ENCODE measurements at regions not wholly inside any gene's neighbourhood (a gene's known extent, or its start where the extent isn't known, plus 50 kb on each side); places are given as distances from the start of the nearest gene placed in this dataset.
"Not testable (repeated sequence)": the region's sequence is repeated elsewhere in the genome, so short reads cannot be mapped to it uniquely, and the experiment has no call there.

- no peak for DNase-seq (ENCODE audit: low read depth in 2 of 2)
These were observed 377.6 kb upstream of the MDGA2 start for GRCh38 chr14:48052973-48053372.

- DNase-seq (ENCODE audit: low read depth in 2 of 2), result no peak
These were observed 360.4 kb upstream of the MDGA2 start for GRCh38 chr14:48035836-48036235.

GRCh38 chr14:48027115-48027514 is 351.7 kb upstream of the MDGA2 start:
- DNase-seq (ENCODE audit: low read depth in 2 of 2), result no peak

GRCh38 chr14:48023881-48024280 is 348.5 kb upstream of the MDGA2 start:
- no peak for DNase-seq (ENCODE audit: low read depth in 2 of 2)

- not testable (repeated sequence) for DNase-seq (ENCODE audit: low read depth in 2 of 2)
These were observed 336.1 kb upstream of the MDGA2 start for GRCh38 chr14:48011484-48011883.

- DNase-seq (ENCODE audit: low read depth in 2 of 2), result no peak
These were observed 333.2 kb upstream of the MDGA2 start for GRCh38 chr14:48008646-48009045.

- no peak for DNase-seq (ENCODE audit: low read depth in 2 of 2)
These were observed 330.6 kb upstream of the MDGA2 start for GRCh38 chr14:48005986-48006385.

GRCh38 chr14:47993883-47994282 is 318.5 kb upstream of the MDGA2 start:
- DNase-seq (ENCODE audit: low read depth in 2 of 2), result no peak

GRCh38 chr14:47988175-47988574 is 312.8 kb upstream of the MDGA2 start:
- DNase-seq (ENCODE audit: low read depth in 2 of 2), result no peak

GRCh38 chr14:47978871-47979270 is 303.5 kb upstream of the MDGA2 start:
- DNase-seq (ENCODE audit: low read depth in 2 of 2), result no peak

- DNase-seq (ENCODE audit: low read depth in 2 of 2), result no peak
These were observed 300.7 kb upstream of the MDGA2 start for GRCh38 chr14:47976139-47976538.

GRCh38 chr14:47966076-47966810 is 290.8 kb upstream of the MDGA2 start:
- DNase-seq (ENCODE audit: low read depth in 2 of 2), result no peak

- DNase-seq (ENCODE audit: low read depth in 2 of 2), result no peak
These were observed 286.2 kb upstream of the MDGA2 start for GRCh38 chr14:47961634-47962033.

GRCh38 chr14:47959740-47960139 is 284.3 kb upstream of the MDGA2 start:
- DNase-seq (ENCODE audit: low read depth in 2 of 2), result no peak

- DNase-seq (ENCODE audit: low read depth in 2 of 2), result no peak
These were observed 273.6 kb upstream of the MDGA2 start for GRCh38 chr14:47949006-47949405.

GRCh38 chr14:47935332-47935731 is 259.9 kb upstream of the MDGA2 start:
- no peak for DNase-seq (ENCODE audit: low read depth in 2 of 2)

- no peak for DNase-seq (ENCODE audit: low read depth in 2 of 2)
These were observed 253.9 kb upstream of the MDGA2 start for GRCh38 chr14:47929334-47929733.

GRCh38 chr14:47921133-47921532 is 245.7 kb upstream of the MDGA2 start:
- no peak for DNase-seq (ENCODE audit: low read depth in 2 of 2)

- no peak for DNase-seq (ENCODE audit: low read depth in 2 of 2)
These were observed 244.6 kb upstream of the MDGA2 start for GRCh38 chr14:47919997-47920396.

- no peak for DNase-seq (ENCODE audit: low read depth in 2 of 2)
These were observed 244.0 kb upstream of the MDGA2 start for GRCh38 chr14:47919334-47919846.

GRCh38 chr14:47917344-47917954 is 242.0 kb upstream of the MDGA2 start:
- DNase-seq (ENCODE audit: low read depth in 2 of 2), result no peak

- DNase-seq (ENCODE audit: low read depth in 2 of 2), result not testable (repeated sequence)
These were observed 225.7 kb upstream of the MDGA2 start for GRCh38 chr14:47901141-47901540.

GRCh38 chr14:47899685-47900084 is 224.3 kb upstream of the MDGA2 start:
- DNase-seq (ENCODE audit: low read depth in 2 of 2), result no peak
